H9 (cell line): ENCODE measurements at regions not wholly inside any gene's neighbourhood (a gene's known extent, or its start where the extent isn't known, plus 50 kb on each side); places are given as distances from the start of the nearest gene placed in this dataset.

ENCODE experiments used
- DNase-seq: peaks from one replicate; pipeline ENCODE4 v3.0.0-alpha.2; 2017
- H2AFZ ChIP-seq: one replicate; pipeline ENCODE4 v1.6.1; 2013; ENCODE audit warnings: mild to moderate bottlenecking, low read length, control low read depth, moderate library complexity
- H2AK5ac ChIP-seq: 2 replicates; pipeline ENCODE4 v1.6.1; 2013; ENCODE audit warnings: low read length, control low read depth, mixed read lengths; ENCODE audit not compliant: insufficient read length
- H2BK120ac ChIP-seq: one replicate; pipeline ENCODE4 v1.6.1; 2013; ENCODE audit warnings: low read depth, mild to moderate bottlenecking, low read length, control low read depth, inconsistent platforms; ENCODE audit not compliant: poor library complexity, severe bottlenecking
- H2BK12ac ChIP-seq: 2 replicates; pipeline ENCODE4 v1.6.1; 2013; ENCODE audit warnings: low read length, control low read depth, mixed read lengths, low read depth; ENCODE audit not compliant: insufficient read length
- H2BK15ac ChIP-seq: 2 replicates; pipeline ENCODE4 v1.6.1; 2013; ENCODE audit warnings: low read depth, low read length, control low read depth
- H2BK20ac ChIP-seq: one replicate; pipeline ENCODE4 v1.6.1; 2013; ENCODE audit warnings: low read depth, mild to moderate bottlenecking, low read length, control low read depth, inconsistent platforms; ENCODE audit not compliant: poor library complexity, severe bottlenecking
- H2BK5ac ChIP-seq: 2 replicates; pipeline ENCODE4 v1.6.1; 2013; ENCODE audit warnings: low read length, control low read depth, mixed read lengths; ENCODE audit not compliant: insufficient read length
- H3K14ac ChIP-seq: 2 replicates; pipeline ENCODE4 v1.6.1; 2013; ENCODE audit warnings: low read length, control low read depth; ENCODE audit not compliant: insufficient read depth
- H3K18ac ChIP-seq: 2 replicates; pipeline ENCODE4 v1.6.1; 2013; ENCODE audit warnings: low read depth, mild to moderate bottlenecking, mixed read lengths, low read length, control low read depth; ENCODE audit not compliant: insufficient read length
- H3K23ac ChIP-seq: 2 replicates; pipeline ENCODE4 v1.6.1; 2013; ENCODE audit warnings: low read length, control low read depth, mixed read lengths, low read depth; ENCODE audit not compliant: insufficient read length
- H3K23me2 ChIP-seq: 2 replicates; pipeline ENCODE4 v1.6.1; 2013; ENCODE audit warnings: low read depth, mild to moderate bottlenecking, mixed read lengths, low read length, control low read depth; ENCODE audit not compliant: insufficient read length, poor library complexity, severe bottlenecking
- H3K27ac ChIP-seq: 2 replicates; pipeline ENCODE4 v1.5.1; 2013; ENCODE audit warnings: low read length, control low read depth, mixed read lengths, low read depth; ENCODE audit not compliant: insufficient read length
- H3K27me3 ChIP-seq: 2 replicates; pipeline ENCODE4 v1.6.1; 2013; ENCODE audit warnings: low read length, control low read depth, inconsistent platforms; ENCODE audit not compliant: insufficient read depth
- H3K4ac ChIP-seq: 2 replicates; pipeline ENCODE4 v1.6.1; 2013; ENCODE audit warnings: low read depth, mild to moderate bottlenecking, control low read depth, inconsistent platforms, low read length, moderate library complexity
- H3K4me1 ChIP-seq: 2 replicates; pipeline ENCODE4 v1.6.1; 2013; ENCODE audit warnings: low read length, control low read depth, inconsistent platforms; ENCODE audit not compliant: insufficient read depth
- H3K4me2 ChIP-seq: 2 replicates; pipeline ENCODE4 v1.6.1; 2013; ENCODE audit warnings: low read length, control low read depth, mixed read lengths; ENCODE audit not compliant: insufficient read length, insufficient read depth
- H3K56ac ChIP-seq: 2 replicates; pipeline ENCODE4 v1.6.1; 2013; ENCODE audit warnings: low read depth, mild to moderate bottlenecking, mixed read lengths, low read length, control low read depth; ENCODE audit not compliant: insufficient read length
- H3K79me1 ChIP-seq: 2 replicates; pipeline ENCODE4 v1.6.1; 2013; ENCODE audit warnings: low read depth, mild to moderate bottlenecking, moderate library complexity, low read length, control low read depth, inconsistent platforms; ENCODE audit not compliant: insufficient read depth, poor library complexity, severe bottlenecking
- H3K79me2 ChIP-seq: 2 replicates; pipeline ENCODE4 v1.6.1; 2013; ENCODE audit warnings: low read length, control low read depth, inconsistent platforms; ENCODE audit not compliant: insufficient read depth
- H3K9ac ChIP-seq: 2 replicates; pipeline ENCODE4 v1.6.1; 2013; ENCODE audit warnings: low read length, control low read depth, mixed read lengths; ENCODE audit not compliant: insufficient read length; ENCODE audit errors: extremely low read depth
- H3K9me3 ChIP-seq: one replicate; pipeline ENCODE4 v1.6.1; 2013; ENCODE audit warnings: low read depth, low read length, inconsistent platforms; ENCODE audit not compliant: control insufficient read depth
- H3T11ph ChIP-seq: one replicate; pipeline ENCODE4 v1.6.1; 2013; ENCODE audit warnings: mild to moderate bottlenecking, low read length, control low read depth, inconsistent platforms
- H4K20me1 ChIP-seq: one replicate; pipeline ENCODE4 v1.6.1; 2013; ENCODE audit not compliant: control insufficient read depth, insufficient read length, insufficient read depth
- H4K5ac ChIP-seq: 2 replicates; pipeline ENCODE4 v1.6.1; 2013; ENCODE audit warnings: low read depth, mild to moderate bottlenecking, mixed read lengths, low read length, control low read depth; ENCODE audit not compliant: insufficient read length
- H4K8ac ChIP-seq: replicated peaks from 2 replicates; pipeline ENCODE4 v1.6.1; 2013; ENCODE audit warnings: low read length, control low read depth, mixed read lengths, low read depth; ENCODE audit not compliant: insufficient read length
- H4K91ac ChIP-seq: 2 replicates; pipeline ENCODE4 v1.6.1; 2013; ENCODE audit warnings: low read depth, mild to moderate bottlenecking, moderate library complexity, mixed read lengths, low read length, control low read depth; ENCODE audit not compliant: insufficient read length
- H3K27ac Mint-ChIP-seq, 3 experiments: 2 replicates in 2 of 3; 3 replicates in 1 of 3; pipeline ENCODE4 v1.8.0; 2020 to 2021; ENCODE audit warnings: mixed read lengths in 3 of 3, mild to moderate bottlenecking in 1 of 3, moderate library complexity in 1 of 3
- H3K27me3 Mint-ChIP-seq: 2 replicates; pipeline ENCODE4 v1.8.0; 2021; ENCODE audit warnings: low read depth, mild to moderate bottlenecking, moderate library complexity, mixed read lengths
- H3K36me3 Mint-ChIP-seq, 3 experiments: 2 replicates in 2 of 3; 3 replicates in 1 of 3; pipeline ENCODE4 v1.8.0; 2020 to 2021; ENCODE audit warnings: low read depth in 3 of 3, mixed read lengths in 3 of 3; ENCODE audit not compliant: insufficient read depth in 1 of 3
- H3K4me1 Mint-ChIP-seq, 2 experiments: 2 replicates each; pipeline ENCODE4 v1.8.0; 2020; ENCODE audit warnings: mixed read lengths in 2 of 2
- H3K4me3 Mint-ChIP-seq, 2 experiments: 2 replicates in 1 of 2; 3 replicates in 1 of 2; pipeline ENCODE4 v1.8.0; 2020 to 2021; ENCODE audit warnings: mild to moderate bottlenecking in 2 of 2, mixed read lengths in 2 of 2, moderate library complexity in 1 of 2
- H3K9me3 Mint-ChIP-seq, 2 experiments: 2 replicates in 1 of 2; 3 replicates in 1 of 2; pipeline ENCODE4 v1.8.0; 2020; ENCODE audit warnings: mild to moderate bottlenecking in 2 of 2, mixed read lengths in 2 of 2, moderate library complexity in 1 of 2
- CTCF ChIP-seq: fragments of 200-600 bp; sonication (generic); conservative IDR thresholded peaks from 3 replicates; pipeline ENCODE4 v1.8.0; 2021; ENCODE audit warnings: antibody characterized with exemption, mild to moderate bottlenecking
- WGBS: extraction: QIAGEN DNeasy Blood & Tissue Kit; methylation state at CpG from one replicate; pipeline ENCODE4 v1.1.7; 2013; ENCODE audit warnings: missing lambda C conversion rate, low lambda C conversion rate, mixed read lengths; ENCODE audit not compliant: insufficient read length; ENCODE audit errors: extremely low coverage; 5-methylcytosine and 5-hydroxymethylcytosine counted together

DNA sequence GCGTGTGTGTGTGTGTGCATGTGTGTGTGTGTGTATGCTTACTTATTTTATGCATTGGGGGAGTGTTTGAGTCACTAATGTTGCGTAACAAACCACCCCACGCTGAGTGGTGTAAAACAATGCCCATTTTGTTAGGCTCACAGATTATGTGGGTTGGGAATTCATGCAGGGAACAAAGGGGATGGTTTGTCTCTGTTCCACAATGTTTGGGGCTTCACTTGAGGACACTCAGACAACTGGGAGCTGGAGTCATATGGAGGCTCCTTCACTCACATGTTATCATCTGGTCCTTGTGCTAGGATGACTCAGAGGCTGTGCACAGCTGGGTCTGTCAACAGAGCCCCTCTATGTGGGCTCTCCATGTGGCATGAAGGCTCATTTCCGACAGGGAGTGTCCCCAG lies 51.3 kb upstream of the LARGE1 start:
- no peak overlapping the region for H2BK20ac ChIP-seq
- H3K36me3 Mint-ChIP-seq: no peaks in the 10 kb centered on the region
- no peak overlapping the region for H3T11ph ChIP-seq
- no peak overlapping the region for H2AFZ ChIP-seq
- no peak overlapping the region for H4K8ac ChIP-seq
- H3K14ac ChIP-seq: no peak overlapping the region
- H3K4me3 Mint-ChIP-seq: no peak overlapping the region
- H3K27ac Mint-ChIP-seq: no peak overlapping the region
- no peak for DNase-seq
- H4K20me1 ChIP-seq: no peaks in the 10 kb centered on the region
- H4K5ac ChIP-seq: no peak overlapping the region
- no peak overlapping the region for H3K4me2 ChIP-seq
- peaks cover 16% of the 10 kb centered on the region for H3K27me3 Mint-ChIP-seq
- no peak overlapping the region for H3K56ac ChIP-seq
- H3K23ac ChIP-seq: no peak overlapping the region
- no peaks in the 10 kb centered on the region for H3K9me3 Mint-ChIP-seq
- H3K79me2 ChIP-seq: no peaks in the 10 kb centered on the region
- no peaks in the 10 kb centered on the region for H3K23me2 ChIP-seq
- no peak overlapping the region for H3K27ac ChIP-seq
- H3K27me3 ChIP-seq: no peaks in the 10 kb centered on the region
- no peak overlapping the region for H2AK5ac ChIP-seq
- H3K9ac ChIP-seq: no peak overlapping the region
- H3K79me1 ChIP-seq: no peaks in the 10 kb centered on the region
- H3K9me3 ChIP-seq: no peaks in the 10 kb centered on the region
- WGBS: no CpG with 5 or more reads among the region's 4 CpGs
- no peak overlapping the region for H3K18ac ChIP-seq
- H4K91ac ChIP-seq: no peak overlapping the region
- no peak overlapping the region for H3K4ac ChIP-seq
- no peak overlapping the region for H2BK5ac ChIP-seq
- no peak overlapping the region for H2BK15ac ChIP-seq
- H3K4me1 ChIP-seq: no peaks in the 10 kb centered on the region
- H2BK120ac ChIP-seq: no peak overlapping the region
- no peak for TF ChIP-seq CTCF
- peaks cover 11% of the 10 kb centered on the region in 2 experiments for H3K4me1 Mint-ChIP-seq
- no peak overlapping the region for H2BK12ac ChIP-seq
